GM18502 (cell line): ENCODE measurements at regions not wholly inside any gene's neighbourhood (a gene's known extent, or its start where the extent isn't known, plus 50 kb on each side); places are given as distances from the start of the nearest gene placed in this dataset.
A peak's percentile ranks its signal among the peaks of the same experiment; 100 is the strongest.
"Not testable (repeated sequence)": the region's sequence is repeated elsewhere in the genome, so short reads cannot be mapped to it uniquely, and the experiment has no call there.

Experiments used
- ATAC-seq: cut with Tn5 transposase; IDR thresholded peaks from one replicate; pipeline ENCODE4 v1.9.1; 2021; ENCODE audit warnings: mild to moderate bottlenecking; ENCODE audit not compliant: unreplicated experiment, poor library complexity

DNA sequence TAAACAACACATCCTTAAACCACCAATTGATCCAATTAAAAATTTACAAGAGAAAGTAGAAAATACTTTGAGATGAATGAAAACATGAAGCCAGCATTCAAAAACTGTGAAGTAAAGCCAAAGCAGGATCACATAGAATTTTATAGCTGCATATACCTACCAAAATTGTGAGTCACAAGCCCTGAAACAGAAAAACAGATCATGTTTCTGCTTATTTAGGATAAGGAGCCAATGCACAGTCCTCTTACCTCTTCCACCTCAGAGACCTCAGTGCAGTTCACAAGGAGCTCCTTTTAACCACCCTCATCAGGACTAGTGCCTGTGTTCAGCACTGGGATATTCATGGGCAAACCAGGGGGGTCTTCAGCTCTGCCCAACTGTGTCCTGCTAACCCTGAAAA, 386.7 kb downstream of the TECRL start:
- ATAC-seq, result no peak

DNA sequence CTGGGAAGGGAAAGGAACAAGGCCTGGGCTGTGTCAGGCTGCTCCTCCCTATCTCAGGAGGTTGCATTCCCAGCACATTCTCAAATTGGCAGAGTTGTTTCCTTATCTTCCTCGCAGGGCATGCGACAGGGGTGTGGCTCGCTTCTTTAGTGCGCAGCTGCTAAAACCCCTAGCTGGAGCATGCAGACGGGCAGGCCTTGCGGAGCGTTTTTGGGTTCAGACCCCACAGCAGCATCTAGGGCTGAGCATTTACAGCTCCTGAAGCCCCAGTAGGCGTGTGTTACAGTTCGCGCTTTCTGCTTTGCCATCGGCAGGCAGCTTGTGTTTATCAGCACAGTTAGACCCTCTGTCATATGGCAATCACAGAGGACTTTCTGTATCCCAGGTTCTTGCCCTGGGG, 392.4 kb downstream of the TECRL start:
- ATAC-seq, result no peak

DNA sequence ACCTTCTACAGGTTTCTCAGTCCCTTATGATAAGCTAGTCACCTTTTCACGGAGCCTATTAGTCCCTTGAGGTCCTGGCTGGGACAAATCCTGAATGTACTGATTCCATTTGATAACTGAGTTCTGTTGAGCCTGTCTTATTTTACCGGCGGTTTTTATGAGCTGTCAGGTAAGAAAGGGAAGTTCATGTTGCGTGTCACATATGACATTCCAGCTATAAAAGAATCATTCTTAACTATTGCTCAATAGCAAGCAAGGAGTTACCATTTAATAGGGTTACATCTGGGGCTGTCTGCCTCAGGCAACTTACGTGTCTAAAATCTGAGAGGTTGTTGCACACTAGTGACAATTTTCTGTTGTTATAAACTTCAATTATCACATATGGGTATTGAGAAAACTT, 394.6 kb downstream of the TECRL start:
- ATAC-seq, result no peak

DNA sequence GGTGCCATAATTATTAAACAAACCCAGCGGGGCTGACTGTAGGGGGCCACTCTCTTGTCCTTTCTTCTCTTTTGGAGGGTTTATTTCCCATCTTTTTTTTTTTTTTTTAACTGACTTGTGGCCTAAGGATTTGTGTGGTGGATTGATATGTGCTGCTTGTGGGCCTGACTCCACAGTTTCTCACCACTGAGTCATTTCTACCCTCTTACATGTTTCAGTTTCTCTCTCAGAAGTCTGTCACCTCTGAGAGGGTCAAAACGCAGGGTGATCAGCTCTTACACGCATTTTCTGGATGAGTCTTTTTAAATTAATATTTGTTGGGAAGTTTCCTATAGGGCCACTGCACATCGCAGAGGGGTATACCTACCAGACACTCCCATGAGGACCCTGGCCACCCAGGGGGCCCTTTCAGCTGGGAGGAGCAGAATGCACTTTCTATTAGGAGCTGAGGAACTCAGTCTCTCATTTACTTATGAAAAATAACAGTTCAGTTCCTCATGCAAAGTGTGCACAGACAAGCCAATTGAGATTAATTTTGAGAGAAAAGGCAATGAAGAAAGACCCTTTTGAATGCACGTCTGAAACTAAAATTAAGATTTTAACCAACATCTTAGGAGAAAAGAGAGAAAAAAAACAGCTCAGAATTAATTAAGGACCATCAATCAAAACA, 407.9 kb downstream of the TECRL start:
- peak; percentile 98 for ATAC-seq

DNA sequence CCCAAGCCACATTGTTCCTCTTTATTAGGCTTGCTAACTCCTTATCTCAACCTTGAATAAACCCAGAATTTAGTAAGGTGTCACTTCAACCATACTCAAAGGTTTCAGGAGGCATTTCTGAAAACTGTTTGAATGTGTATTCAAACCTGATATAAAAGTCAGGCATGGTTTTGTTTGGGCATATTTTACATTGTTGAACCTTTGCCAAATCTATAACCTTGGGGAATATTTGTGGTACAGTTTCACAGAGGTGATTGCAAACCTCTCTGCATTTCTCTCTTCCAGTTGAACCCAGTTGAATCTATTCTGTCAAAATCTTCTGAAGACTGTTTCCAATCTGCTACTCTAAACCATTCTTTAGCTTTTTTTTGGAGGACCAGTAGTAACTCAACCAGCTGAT, 409.0 kb downstream of the TECRL start:
- no peak for ATAC-seq

DNA sequence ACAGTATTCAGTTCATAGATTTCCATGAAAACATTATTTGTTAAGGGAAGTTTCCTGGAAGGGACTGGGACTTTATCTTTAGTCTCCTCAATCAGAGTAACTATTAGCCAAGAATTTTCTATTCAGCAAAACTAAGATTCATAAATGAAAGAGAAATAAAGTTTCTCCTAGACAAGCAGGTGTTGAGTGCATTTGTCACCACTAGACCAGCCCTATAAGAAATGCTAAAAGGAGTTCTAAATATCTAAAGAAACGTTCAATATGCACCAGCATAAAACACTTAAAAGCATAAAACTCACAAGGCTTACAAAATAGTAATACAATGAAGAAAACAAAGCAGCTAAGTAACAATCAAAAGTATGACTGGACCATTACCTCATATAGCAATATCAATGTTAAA, 423.0 kb downstream of the TECRL start:
- no peak for ATAC-seq

DNA sequence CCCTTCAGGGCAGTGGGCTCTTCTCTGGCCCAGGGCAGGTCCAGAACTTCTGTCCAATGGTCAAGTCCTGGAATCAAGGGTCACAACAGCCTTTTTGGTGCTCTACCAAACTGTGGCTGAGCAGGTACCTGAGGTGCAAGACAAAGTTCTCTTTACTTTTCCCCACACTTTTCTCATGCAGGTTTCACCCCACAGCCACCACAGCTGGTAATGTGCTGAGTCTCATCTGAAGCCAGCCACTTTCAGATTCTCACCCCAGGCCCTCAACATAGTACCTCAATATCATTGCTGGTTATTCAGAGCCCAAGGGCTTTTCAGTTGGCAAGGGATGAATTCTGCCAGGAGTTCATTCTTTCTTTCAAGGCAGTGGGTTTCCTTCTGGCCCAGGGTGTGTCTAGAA, 426.0 kb downstream of the TECRL start:
- ATAC-seq, result no peak

DNA sequence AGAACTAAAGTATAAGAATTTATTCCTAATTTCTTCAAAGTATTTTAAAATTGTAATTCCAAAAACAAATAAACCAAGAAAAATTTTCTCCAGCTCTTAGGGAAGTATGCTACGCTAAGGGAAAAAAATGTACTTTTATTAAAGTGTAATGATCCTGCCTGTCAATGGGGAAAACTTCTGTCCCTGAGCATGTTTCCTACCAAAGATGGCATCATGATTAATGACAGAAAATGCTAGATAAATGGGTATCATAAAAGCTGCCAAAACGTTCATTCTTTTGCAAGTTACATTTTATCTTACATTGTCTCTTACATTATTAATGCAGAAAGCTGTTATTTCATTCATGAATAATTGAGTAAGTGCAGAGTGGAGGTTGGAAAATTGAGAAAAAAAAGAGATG, 443.4 kb downstream of the TECRL start:
- no peak for ATAC-seq

DNA sequence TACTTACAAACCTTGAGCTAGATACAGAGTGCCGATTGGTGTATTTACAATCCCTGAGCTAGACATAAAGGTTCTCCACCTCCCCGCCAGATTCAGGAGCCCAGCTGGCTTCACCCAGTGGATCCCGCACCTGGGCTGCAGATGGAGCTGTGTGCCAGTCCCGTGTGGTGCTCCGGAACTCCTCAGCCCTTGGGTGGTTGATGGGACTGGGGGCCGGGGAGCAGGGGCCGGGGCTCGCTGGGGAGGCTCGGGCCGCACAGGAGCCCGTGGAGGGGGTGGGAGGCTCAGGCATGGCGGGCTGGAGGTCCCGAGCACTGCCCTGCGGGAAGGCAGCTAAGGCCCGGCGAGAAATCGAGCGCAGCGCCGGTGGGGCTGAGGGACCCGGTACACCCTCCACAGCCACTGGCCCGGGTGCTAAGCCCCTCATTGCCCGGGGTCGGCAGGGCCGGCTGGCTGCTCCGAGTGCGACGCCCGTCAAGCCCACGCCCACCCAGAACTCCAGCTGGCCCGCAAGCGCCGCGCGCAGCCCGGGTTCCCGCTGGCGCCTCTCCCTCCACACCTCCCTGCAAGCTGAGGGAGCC, 466.5 kb downstream of the TECRL start:
- ATAC-seq, result not testable (repeated sequence)

DNA sequence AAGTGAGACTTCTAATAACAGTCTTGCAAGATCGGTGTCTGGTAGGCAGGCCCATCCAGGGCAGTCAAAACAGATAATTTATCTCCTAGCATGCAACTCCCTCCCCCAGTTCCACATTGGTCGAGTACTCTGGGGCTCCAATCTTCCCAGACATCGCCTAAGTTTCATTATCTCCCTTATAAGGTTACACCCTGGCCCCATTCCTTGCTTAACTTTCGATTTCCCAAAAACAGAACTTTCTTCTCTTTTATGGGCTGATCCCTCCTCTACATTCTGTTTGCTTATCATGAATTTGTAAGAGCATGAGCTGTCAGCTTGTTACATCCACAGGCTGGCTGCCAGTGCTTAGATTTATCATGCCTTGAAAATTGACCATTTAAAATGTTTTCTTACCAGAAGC, 471.3 kb downstream of the TECRL start:
- ATAC-seq, result no peak

DNA sequence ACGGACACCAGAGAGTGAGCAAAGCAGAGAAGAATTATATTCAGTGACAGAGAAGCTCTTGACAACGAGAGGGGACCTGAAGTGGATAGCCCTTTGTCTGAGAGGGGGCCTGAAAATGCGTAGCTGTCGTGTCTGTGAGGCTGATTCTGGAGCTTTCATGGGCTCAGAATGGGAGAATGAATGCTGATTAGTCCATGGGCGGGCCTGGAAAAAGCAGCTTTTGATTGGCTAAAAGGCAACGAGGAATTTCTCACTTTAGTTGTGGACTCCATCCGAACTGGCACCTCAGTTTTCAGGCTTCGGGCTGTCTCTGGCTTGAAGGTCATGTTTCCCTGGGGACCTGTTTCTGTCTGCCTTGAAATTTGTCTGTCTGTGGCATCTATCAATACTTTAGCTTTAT, 487.1 kb downstream of the TECRL start:
- ATAC-seq, result no peak

DNA sequence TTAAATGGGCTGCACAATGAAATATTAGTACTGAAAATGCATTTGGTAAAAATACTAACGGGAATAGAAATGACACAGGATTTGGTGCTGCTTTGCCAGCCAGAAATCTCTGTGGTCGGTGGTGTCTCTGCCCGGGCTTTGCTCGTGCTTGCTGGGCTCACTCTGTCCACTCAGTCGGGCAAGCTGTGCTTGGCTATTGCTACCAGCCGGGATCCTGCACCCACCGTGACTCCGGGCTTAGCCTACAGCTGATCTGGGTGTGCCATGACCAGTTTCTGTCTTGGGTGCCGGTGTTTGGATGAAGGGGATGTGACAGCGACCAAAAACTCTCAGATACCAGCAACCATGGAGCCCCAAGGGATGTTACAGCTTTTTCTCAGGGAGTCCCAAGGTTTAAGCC, 487.7 kb downstream of the TECRL start:
- no peak for ATAC-seq

DNA sequence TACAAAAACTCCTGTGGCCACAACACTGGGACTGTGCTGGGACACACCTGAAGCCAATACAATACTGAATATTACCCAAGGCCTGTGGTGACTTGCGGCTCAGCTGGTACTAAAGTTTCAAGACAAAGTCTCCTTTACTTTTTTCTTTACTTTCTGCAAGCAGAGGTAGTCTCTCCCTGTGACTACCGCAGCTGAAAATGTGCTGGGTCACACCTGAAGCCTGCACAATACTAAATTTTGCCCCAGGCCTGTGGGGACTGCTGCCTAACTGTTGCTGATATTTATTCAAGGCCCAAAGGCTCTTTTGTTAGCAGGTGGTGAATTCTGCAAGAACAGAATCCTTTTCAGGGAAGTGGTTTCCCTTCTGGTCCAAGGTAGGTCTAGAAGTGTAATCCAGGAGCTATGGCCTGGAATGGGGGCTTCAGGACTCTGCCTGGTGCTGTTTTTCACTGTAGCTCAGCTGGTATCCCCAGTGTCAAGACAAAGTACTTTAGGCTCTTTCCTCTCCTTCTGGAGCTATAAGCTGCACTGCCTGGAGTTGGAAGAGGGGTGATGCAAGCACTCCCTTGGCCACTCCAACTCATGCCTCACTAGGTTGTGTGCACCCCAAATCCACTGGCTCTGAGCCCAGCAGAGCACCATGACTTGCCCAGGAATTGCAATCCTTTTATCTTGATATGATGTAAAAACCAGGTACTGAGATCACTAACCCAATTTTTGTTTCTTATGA, 489.4 kb downstream of the TECRL start:
- no peak for ATAC-seq

DNA sequence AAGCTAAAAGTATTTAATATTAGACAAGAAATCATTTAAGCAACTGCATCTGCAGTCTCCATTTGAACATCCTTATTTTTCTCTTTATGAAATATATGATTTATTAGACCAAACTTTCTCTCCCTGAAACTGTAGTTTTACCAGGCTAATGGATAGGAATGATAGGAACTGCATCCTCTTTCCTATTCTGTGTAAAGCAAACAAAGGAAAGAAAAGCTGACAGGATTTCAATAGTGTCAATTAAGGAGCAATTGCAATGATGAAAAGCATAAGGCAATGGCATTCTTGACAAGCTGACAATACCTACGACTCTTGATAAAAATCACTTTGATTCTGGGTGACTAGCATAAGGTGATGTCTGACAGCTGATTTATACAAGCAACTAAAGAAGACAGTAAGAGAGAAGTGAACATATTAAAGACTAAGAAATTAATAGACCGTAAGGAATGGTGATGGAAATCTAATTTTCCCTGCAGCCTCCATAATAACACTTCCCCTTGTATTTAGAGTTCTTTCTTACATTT, 502.5 kb downstream of the TECRL start:
- no peak for ATAC-seq

DNA sequence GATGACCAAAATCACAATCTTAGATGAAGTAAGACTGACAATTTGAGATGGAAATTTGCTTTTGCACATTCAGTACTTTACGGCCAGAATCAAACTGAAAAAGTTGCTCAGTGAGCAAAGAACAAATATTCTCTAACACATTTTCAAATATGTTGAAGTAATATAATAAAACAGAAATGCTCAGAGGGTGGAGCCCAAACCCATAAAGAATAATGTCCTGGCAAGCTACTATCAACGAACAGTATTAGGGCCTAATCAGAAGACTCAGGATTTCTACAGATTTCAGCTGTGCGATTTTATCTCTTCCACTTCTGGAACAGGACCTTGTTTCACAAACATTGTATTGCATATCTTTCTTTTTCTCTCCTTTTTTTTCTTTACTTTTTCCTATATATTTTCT, 505.0 kb downstream of the TECRL start:
- ATAC-seq, result no peak

DNA sequence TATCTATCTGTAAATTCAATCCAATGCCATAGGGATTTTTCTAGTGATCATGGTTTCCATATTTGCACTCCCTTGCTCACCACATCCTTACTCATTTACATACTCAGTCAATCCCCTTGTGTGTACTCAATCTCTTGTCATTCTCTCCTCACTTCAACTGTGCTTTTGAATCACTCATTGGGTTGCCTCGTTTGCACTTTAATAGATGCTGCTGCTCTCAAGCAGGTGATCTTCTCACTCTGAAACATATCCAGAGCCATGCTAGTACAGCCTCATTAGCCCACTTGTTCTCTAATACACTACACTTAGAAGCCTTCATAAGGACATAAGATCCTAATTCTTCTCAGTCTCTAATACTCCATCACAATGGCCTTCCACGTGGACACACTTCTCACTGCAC, 507.9 kb downstream of the TECRL start:
- no peak for ATAC-seq

DNA sequence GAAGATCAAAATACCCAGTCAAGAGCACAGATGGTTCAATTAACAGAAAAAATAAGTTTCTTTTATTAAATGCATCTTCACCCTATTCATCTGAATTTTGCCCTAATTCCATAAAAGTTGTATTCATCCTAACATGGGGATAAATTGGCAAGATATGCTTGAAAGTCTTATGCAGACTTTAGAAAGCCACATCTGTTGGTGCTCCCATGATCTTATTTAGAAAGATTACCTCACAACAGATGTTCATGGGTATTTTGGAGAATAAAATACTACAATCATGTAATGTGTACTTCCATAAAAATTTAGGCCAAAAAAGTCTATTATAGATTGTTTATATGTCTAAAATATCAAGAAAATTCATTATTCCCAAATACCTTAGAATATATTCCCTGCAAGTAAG, 510.3 kb downstream of the TECRL start:
- no peak for ATAC-seq

DNA sequence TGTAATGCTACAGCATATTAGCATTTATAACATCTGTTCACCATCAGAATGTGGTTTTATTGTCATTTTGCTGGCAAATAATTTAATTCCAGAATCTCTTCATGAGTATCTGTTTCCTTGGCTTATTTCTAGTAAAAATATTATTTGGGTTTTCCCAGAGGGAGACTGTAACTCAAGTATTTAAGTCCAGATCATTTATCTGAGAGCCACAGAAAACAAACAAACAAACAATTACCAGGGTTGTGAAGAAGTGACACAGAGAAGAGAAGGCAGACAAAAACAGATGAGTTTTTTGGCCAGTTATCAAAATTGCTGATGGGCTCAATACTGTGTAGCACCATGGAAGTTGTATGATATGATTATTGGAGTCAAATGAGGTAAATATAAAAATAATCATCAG, 515.1 kb downstream of the TECRL start:
- no peak for ATAC-seq

DNA sequence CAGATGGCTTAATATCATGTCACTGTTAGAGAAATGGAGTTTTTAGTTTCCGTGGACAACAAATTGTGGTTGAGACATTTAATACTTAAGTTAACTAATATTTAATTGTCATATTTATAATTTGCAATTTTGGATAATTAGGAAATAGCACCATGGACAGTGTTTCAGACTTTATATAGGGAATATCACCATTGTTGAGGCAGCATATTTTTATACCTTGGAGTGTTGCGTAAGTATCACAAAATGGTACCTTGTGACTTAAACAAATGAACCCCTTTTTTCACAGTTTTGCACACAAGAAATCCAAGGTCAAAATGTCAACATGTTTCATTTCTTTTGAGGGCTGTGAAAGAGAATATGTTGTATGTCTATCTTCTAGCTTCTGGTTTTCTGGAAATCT, 539.9 kb downstream of the TECRL start:
- ATAC-seq, result no peak

DNA sequence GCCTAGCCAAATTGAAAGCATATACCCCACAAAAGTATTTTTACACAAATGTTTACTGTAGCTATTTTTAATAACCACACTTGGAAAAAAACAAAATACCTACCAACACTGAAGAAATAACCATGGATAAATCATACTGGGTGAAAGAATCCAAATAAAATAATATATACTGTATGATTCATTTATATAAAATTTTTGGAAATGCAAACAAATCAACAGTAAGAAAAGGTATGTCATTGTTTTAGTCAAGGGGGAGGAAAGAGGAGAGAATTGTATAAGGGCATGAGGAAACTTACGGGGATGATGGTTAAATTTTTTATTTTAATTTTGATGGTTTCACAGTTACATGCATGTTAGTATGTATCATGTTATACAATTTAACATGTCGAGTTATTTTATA, 557.8 kb downstream of the TECRL start:
- ATAC-seq, result no peak

DNA sequence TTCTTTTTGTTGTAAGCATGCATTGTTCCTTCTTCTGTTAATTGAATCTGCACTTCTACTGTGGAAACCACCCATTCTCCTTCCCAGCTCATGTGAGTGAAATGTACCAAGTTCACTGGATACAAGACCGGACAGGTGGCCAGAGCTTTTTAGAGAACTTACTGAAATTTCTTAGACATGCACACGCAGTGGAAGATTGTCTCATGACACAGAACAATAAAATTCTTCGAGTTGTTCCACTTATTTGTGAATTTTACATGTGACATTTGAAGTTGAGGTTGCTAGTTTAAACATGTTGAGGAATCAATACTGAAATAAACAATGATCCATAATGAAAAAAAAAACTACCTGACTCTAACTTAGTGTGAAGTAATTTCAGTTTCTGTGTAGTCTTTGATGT, 568.0 kb downstream of the TECRL start:
- ATAC-seq, result no peak
